ENCODE measurements at regions not wholly inside any gene's neighbourhood (a gene's known extent, or its start where the extent isn't known, plus 50 kb on each side); places are given as distances from the start of the nearest gene placed in this dataset.

DNA sequence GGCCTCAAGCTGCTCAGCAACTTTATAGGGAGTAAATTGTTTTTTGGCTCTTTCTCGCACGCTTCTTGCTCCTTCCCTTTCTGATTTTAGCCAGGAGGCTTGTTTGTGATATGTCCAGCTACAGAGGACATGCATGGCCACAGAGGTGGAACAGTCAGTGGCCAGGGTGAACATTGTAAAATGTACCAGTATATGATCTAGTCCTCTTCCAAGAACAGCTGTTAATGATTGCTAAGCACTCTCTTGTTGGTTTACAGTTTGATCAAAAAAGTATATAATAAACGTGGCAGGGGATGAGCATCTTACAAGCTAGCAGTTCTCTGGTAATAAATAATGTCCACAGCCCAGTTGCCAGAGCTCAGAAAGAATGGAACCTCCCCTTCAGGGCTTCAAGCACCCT, 461.7 kb upstream of the DYNLRB2 start:
- Mint-ChIP-seq H3K27me3 (peaks cover 3% of the 10 kb centered on the region), H3K36me3 (no peaks in the 10 kb centered on the region), H3K27ac (no peak overlapping the region), H3K4me1 (no peaks in the 10 kb centered on the region), H3K9me3 (peaks cover 3% of the 10 kb centered on the region), H3K4me3 (no peak overlapping the region)
- DNase-seq (ENCODE audit: low spot score in 2 of 2): no peak
- ATAC-seq (ENCODE audit: low read depth): no peak

DNA sequence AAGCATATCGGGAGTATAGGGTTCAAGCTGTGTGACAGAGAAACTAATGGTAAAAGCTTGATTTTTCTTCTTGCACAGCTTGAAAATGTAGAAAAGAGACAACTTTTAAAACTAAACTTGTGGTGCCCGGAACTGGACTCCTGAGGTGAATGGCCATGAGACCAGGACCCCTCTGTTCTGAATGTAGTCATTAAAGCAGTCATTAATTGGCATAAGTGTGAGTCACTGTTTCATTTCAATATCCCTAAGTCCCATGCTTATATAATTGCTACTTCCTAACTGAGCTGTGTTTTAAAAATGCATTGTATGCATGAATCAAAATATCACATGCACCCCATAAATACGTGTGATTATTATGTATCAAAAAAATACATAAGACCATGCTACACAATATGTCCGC, 463.1 kb upstream of the DYNLRB2 start:
- H3K4me1 Mint-ChIP-seq: no peaks in the 10 kb centered on the region
- H3K9me3 Mint-ChIP-seq: peaks cover 2% of the 10 kb centered on the region
- H3K27me3 Mint-ChIP-seq: peaks cover 3% of the 10 kb centered on the region
- H3K36me3 Mint-ChIP-seq: no peaks in the 10 kb centered on the region
- H3K4me3 Mint-ChIP-seq: no peak overlapping the region
- no peak for ATAC-seq (ENCODE audit: low read depth)
- H3K27ac Mint-ChIP-seq: no peak overlapping the region
- no peak for DNase-seq (ENCODE audit: low spot score in 2 of 2)

DNA sequence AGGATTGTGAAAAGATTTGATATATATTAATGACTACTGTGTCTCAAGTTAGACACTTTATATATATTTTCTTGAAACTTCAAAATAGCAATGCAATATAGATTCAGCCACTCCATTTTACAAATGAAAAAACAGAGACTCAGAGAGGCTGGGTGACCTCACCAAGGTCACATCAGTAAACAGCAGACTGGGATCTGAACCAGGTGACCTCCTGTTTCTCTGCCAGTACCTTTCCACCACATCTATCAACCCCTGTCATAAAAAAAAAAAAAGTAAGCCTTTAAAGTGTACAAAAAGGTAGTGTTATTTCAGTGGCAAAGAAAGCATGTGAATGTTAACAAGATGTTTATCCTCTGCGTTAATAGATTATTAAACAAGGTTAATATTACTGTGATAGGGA, 466.5 kb upstream of the DYNLRB2 start:
- DNase-seq (ENCODE audit: low spot score in 2 of 2) (no peak), ATAC-seq (ENCODE audit: low read depth) (no peak)
- H3K9me3 Mint-ChIP-seq: peaks cover 1% of the 10 kb centered on the region
- no peaks in the 10 kb centered on the region for H3K36me3 Mint-ChIP-seq
- H3K4me3 Mint-ChIP-seq: no peak overlapping the region
- peaks cover 4% of the 10 kb centered on the region for H3K27me3 Mint-ChIP-seq
- no peaks in the 10 kb centered on the region for H3K4me1 Mint-ChIP-seq
- no peak overlapping the region for H3K27ac Mint-ChIP-seq

DNA sequence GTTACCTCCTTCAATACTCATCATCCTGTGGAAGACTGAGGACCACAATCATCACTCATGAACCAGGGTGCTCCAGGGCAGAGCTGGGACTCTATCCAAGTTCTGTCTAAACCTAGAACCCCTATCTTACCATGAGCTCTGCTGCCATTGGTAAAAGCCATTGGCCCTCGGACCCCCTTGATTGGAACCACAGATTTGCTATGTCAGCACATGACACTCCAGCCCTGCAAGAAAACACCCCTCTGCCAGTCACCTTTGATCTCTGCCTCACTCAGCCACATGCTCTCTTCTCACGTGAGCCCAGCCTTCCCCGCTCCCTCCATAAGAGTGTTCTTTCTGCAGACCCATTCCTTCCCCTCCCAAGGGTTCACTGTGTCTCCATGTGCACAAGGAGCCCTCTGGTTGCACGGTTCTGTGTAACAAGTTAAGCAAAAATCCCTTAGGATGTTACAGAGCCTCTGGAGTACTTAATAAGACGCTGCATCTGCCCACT, 468.8 kb upstream of the DYNLRB2 start:
- peaks cover 3% of the 10 kb centered on the region for H3K27me3 Mint-ChIP-seq
- no peaks in the 10 kb centered on the region for H3K36me3 Mint-ChIP-seq
- DNase-seq (ENCODE audit: low spot score in 2 of 2) (no peak), ATAC-seq (ENCODE audit: low read depth) (no peak)
- no peak overlapping the region for H3K27ac Mint-ChIP-seq
- H3K4me3 Mint-ChIP-seq: no peak overlapping the region
- no peaks in the 10 kb centered on the region for H3K4me1 Mint-ChIP-seq
- peaks cover under 1% of the 10 kb centered on the region for H3K9me3 Mint-ChIP-seq

DNA sequence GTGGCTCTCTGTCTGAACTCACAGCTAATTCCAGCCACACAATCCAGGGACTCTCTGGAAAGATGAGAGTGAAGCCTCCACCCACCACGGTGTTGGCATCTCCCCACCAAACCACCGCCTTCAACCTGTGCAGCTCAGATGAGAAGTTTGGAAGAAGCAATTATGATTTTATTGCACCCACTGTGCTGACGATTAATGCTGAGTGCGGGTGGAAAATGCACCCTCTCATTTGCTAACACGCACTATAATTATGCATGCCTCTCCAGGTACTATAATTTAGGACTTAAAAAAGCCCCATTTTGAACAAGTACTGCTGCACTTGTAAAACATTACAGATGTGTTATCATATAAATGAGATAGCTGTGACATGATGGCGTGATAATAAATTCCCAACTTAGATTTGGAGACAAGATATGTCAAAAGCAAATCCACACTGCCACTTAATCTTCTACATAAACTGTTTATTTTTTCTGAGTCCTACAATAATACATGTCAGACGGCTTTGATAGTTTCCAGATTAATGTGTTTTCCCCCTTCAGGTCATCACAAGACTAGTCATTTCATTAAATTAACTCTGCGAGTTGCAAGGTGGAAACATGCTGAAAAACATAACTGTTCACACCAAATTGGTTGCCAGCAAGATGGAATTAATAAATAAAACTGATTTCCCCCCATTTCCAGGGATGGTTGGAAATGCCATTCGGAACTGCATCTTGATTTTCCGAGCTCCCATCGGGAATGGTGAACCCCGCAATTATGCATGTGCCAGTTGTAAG, 466.5 kb upstream of the MAF start:
- no peak overlapping the region for H3K27ac Mint-ChIP-seq
- ATAC-seq (ENCODE audit: low read depth): no peak
- no peaks in the 10 kb centered on the region for H3K27me3 Mint-ChIP-seq
- no peak for DNase-seq (ENCODE audit: low spot score in 2 of 2)
- H3K36me3 Mint-ChIP-seq: no peaks in the 10 kb centered on the region
- H3K4me1 Mint-ChIP-seq: no peaks in the 10 kb centered on the region
- H3K9me3 Mint-ChIP-seq: no peaks in the 10 kb centered on the region
- H3K4me3 Mint-ChIP-seq: no peak overlapping the region

DNA sequence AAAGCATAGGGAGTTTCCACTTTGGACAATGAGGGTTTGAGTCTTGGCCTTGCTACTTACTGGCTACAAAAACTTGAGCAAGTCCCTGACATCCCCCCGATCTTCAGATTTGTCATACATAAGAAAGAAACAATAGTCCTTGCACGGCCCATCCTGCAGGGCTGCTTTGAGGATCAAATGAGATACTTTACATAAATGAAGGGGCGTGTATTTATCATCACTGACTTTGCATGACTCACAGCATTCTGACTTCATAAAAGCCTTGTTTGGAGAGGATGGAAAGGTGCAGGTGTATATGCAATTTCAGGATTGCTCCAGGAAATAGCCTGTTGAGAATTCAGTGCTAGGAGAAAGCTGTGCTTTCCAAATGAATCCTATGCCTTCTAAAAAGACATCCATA, 465.0 kb upstream of the MAF start:
- Mint-ChIP-seq H3K36me3 (no peaks in the 10 kb centered on the region), H3K4me1 (no peaks in the 10 kb centered on the region), H3K9me3 (peaks cover 2% of the 10 kb centered on the region), H3K27me3 (no peaks in the 10 kb centered on the region), H3K27ac (no peak overlapping the region), H3K4me3 (no peak overlapping the region)
- DNase-seq (ENCODE audit: low spot score in 2 of 2): no peak
- no peak for ATAC-seq (ENCODE audit: low read depth)

DNA sequence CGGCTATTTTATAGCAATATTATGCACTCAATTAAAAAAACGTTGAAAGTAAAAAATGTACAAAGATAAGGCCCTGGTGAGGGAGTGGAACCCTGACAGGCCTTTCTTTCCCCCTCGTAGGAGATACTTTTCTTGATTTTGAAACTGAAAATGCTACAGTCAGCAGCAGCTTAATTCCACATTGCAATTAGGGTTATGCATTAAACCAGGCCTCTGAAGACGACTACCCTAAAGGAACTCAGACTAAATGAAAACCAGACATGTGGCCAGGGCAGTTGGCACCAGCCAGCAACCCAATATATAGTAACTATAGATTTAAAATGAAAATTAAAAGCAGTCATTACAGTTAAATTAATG, 463.2 kb upstream of the MAF start:
- Mint-ChIP-seq H3K4me1 (no peaks in the 10 kb centered on the region), H3K27me3 (no peaks in the 10 kb centered on the region), H3K27ac (no peak overlapping the region), H3K9me3 (peaks cover 2% of the 10 kb centered on the region), H3K4me3 (no peak overlapping the region), H3K36me3 (no peaks in the 10 kb centered on the region)
- DNase-seq (ENCODE audit: low spot score in 2 of 2) (no peak), ATAC-seq (ENCODE audit: low read depth) (no peak)

DNA sequence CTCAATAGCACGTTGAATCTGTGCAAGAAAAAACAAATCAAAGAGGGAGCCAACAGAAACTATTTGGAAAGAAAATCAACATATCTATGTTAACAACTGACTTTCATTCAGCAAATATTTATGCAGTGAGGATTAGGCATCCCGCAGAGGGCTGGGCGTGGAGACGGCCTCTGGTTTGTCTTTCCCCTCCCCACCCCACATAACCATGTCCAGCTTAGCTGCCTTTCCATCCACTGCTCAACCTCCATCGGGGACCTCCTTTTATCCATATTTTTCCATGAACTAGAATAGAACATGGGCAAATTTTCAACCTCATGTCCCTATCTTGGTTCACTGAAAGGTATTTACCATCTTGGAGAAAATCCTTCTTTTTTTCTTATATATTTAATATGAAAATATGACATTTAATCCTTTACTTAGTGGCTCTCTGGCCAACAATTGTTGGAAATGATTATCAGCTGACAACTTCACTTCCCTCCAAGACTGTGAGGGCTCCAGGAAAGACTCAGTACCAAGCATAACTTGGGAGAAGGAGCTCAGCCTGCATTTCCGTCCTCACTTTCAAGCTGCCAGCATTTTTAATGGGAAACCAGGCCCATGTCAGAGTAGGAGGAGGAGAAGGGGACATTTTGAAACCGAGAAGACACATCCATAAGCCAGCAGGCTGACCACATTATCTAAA, 462.6 kb upstream of the MAF start:
- ATAC-seq (ENCODE audit: low read depth) (no peak), DNase-seq (ENCODE audit: low spot score in 2 of 2) (no peak)
- no peaks in the 10 kb centered on the region for H3K4me1 Mint-ChIP-seq
- H3K27me3 Mint-ChIP-seq: no peaks in the 10 kb centered on the region
- no peak overlapping the region for H3K27ac Mint-ChIP-seq
- peaks cover 2% of the 10 kb centered on the region for H3K9me3 Mint-ChIP-seq
- no peak overlapping the region for H3K4me3 Mint-ChIP-seq
- no peaks in the 10 kb centered on the region for H3K36me3 Mint-ChIP-seq

DNA sequence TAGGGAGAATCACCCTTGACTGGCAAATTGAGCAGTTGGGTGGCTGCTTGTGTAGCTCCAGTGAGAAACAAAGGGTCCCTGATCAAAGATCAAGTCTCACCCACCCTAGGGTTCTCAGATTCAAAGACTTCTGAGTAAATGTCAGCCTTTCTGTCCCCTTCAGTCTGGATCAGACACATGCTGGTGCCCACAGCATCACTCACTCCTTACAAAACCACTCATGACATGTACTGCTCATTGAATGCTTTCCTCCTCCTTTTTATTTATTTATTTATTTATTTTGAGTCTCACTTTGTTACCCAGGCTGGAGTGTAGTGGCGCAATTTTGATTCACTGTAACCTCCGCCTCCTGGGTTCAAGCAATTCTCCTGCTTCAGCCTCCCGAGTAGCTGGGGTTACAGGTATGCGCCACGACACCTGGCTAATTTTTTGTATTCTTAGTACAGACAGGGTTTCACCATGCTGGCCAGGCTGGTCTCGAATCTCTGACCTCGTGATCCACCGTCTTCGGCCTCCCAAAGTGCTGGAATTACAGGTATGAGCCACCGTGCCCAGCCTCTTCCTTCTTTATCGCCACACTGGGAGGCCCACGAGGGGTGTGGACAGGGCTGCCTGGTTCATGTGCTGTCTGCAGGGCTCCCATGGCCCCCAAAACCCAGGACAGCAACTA, 462.0 kb upstream of the MAF start:
- Mint-ChIP-seq H3K9me3 (peaks cover 2% of the 10 kb centered on the region), H3K36me3 (no peaks in the 10 kb centered on the region), H3K4me3 (no peak overlapping the region), H3K27ac (no peak overlapping the region), H3K27me3 (no peaks in the 10 kb centered on the region), H3K4me1 (no peaks in the 10 kb centered on the region)
- no peak for DNase-seq (ENCODE audit: low spot score in 2 of 2)
- no peak for ATAC-seq (ENCODE audit: low read depth)

DNA sequence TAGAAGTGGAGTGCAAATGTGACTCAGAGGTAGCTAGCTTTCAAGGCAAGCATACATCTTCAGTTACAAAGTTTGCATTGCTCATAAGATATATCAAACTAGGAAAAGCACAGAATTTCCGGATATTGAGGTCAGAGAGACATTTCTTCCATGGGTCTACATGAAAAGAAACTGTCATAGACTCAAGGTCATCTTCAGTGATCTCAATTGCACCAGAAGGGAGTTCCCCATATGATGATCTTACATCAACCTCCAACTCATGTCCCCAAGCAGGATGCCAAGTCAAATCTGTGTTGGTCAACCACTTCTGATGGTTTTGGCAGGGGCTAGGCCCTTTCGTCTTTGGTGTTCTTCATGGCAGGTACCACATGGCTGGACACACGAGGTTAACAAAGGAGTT, 459.9 kb upstream of the MAF start:
- Mint-ChIP-seq H3K27me3 (no peaks in the 10 kb centered on the region), H3K4me3 (no peak overlapping the region), H3K9me3 (peaks cover 2% of the 10 kb centered on the region), H3K27ac (no peak overlapping the region), H3K4me1 (no peaks in the 10 kb centered on the region), H3K36me3 (no peaks in the 10 kb centered on the region)
- no peak for DNase-seq (ENCODE audit: low spot score in 2 of 2)
- ATAC-seq (ENCODE audit: low read depth): no peak

DNA sequence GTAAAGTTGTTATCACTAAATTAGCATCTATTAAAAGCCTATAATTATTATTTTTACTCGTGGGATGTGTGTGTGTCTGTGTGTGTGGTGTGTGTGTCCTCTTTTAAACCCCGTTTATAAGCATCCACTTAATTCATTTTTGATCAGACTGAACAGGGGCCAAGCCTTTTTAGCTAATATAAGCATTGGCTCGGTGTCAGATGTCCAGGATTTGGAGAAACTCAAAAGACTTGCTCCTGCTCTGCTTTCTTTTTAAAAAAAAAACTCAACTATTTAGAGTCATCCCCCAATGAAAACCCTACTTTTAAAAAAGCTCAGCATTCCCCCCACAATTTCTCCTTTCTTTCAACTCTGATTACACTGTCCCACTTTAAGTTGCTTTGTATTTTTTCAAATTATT, 459.3 kb upstream of the MAF start:
- H3K27me3 Mint-ChIP-seq: no peaks in the 10 kb centered on the region
- no peaks in the 10 kb centered on the region for H3K36me3 Mint-ChIP-seq
- peaks cover 2% of the 10 kb centered on the region for H3K9me3 Mint-ChIP-seq
- H3K27ac Mint-ChIP-seq: no peak overlapping the region
- no peak for ATAC-seq (ENCODE audit: low read depth)
- DNase-seq (ENCODE audit: low spot score in 2 of 2): no peak
- no peak overlapping the region for H3K4me3 Mint-ChIP-seq
- H3K4me1 Mint-ChIP-seq: no peaks in the 10 kb centered on the region

DNA sequence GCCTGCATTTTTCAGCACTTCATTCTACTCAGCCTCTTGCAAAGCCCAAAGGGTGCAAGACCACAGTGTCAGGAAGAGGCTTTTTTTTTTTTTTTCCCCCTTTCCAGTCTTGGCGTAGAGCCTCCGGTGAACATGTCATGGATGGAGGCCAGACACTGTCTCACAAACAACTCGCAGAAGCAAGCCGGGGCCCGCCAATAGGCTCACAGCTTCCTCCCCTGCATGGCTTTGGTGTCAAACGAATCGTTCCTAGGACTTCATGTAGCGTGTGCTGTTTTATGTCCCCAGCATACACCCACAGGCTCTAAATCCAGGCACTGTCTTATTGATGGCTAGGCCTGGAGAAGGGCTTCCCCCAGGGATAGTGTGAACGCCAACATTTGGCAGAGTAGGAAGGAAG, 457.7 kb upstream of the MAF start:
- Mint-ChIP-seq H3K4me1 (no peaks in the 10 kb centered on the region), H3K27ac (no peak overlapping the region), H3K4me3 (no peak overlapping the region), H3K9me3 (peaks cover 2% of the 10 kb centered on the region), H3K27me3 (no peaks in the 10 kb centered on the region), H3K36me3 (no peaks in the 10 kb centered on the region)
- no peak for DNase-seq (ENCODE audit: low spot score in 2 of 2)
- no peak for ATAC-seq (ENCODE audit: low read depth)

DNA sequence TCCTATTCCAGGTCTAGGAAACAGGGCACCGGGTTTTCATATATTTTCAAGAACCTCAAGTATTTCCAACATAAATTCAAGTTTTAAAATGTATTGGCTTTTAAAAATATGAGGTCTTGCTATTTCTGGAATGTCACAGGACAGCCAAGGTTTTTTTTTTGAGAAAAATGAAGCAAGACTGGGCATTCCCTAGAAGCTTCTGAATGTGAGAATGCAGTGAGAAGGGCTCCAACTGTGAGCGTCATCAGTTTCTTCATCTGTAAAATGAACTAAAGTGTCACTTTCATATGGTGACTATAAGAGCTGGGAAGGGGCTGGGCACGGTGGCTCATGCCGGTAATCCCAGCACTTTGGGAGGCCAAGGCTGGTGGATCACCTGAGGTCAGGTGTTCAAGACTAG, 455.8 kb upstream of the MAF start:
- Mint-ChIP-seq H3K36me3 (no peaks in the 10 kb centered on the region), H3K27ac (no peak overlapping the region), H3K27me3 (no peaks in the 10 kb centered on the region), H3K4me3 (no peak overlapping the region), H3K9me3 (no peaks in the 10 kb centered on the region), H3K4me1 (no peaks in the 10 kb centered on the region)
- no peak for DNase-seq (ENCODE audit: low spot score in 2 of 2)
- no peak for ATAC-seq (ENCODE audit: low read depth)

DNA sequence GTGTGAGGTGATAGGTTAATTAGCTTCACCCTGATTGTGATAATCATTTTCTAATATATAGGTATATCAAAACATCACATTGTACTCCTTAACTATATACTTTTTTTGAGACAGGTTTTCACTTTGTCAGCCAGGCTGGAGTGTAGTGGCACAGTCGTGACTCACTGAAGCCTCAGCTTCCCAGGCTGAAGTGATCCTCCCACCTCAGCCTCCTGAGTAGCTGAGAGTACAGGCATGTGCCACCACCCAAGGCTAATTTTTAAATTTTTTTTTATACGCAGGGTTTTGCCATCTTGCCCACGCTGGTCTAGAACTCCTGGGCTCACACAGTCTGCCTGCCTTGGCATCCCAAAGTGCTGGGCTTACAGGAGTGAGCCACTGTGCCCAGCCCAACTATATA, 455.3 kb upstream of the MAF start:
- Mint-ChIP-seq H3K27ac (no peak overlapping the region), H3K4me3 (no peak overlapping the region), H3K36me3 (no peaks in the 10 kb centered on the region), H3K4me1 (no peaks in the 10 kb centered on the region), H3K9me3 (no peaks in the 10 kb centered on the region), H3K27me3 (no peaks in the 10 kb centered on the region)
- DNase-seq (ENCODE audit: low spot score in 2 of 2): no peak
- no peak for ATAC-seq (ENCODE audit: low read depth)

Measured in memory B cell (primary cell).